K562 (cell line): ENCODE measurements at regions not wholly inside any gene's neighbourhood (a gene's known extent, or its start where the extent isn't known, plus 50 kb on each side); places are given as distances from the start of the nearest gene placed in this dataset.

Experiments
- ATAC-seq: fragments of 200-7000 bp; cut with Tn5 transposase; 3 replicates; pipeline ENCODE4 v1.9.1; 2020; ENCODE audit warnings: moderate library complexity
- BruUV-seq: library from RNA; stranded (reverse); fragments of 400-500 nt; replicated peaks from 2 replicates; lab custom pipeline; 2021; lab: Mats Ljungman, UMichigan
- CTCF ChIA-PET: fragments of 300-600 bp; formaldehyde crosslinking; extraction: SDS; loops from one replicate; lab custom pipeline; 2021; ENCODE audit warnings: low intra/inter-chr PET ratio; lab: Yijun Ruan, JAX
- POLR2A ChIA-PET: fragments of 300-600, 350-650 bp; sonication (Branson Sonifier 250); formaldehyde crosslinking; extraction: SDS; loops from one replicate; lab custom pipeline; 2021; ENCODE audit warnings: antibody characterized with exemption, inconsistent platforms; lab: Yijun Ruan, JAX
- DNase-seq, 4 experiments: peaks; one replicate each; pipeline versions ENCODE4 v3.0.0 to v3.0.0-alpha.2; 2011 to 2018; ENCODE audit warnings: low spot score in 3 of 4, mixed read lengths in 3 of 4; ENCODE audit errors: extremely low read depth in 1 of 4
- FAIRE-seq: peaks from 2 replicates; lab custom pipeline; 2011; peaks lifted over from hg19 to GRCh38; lab: Jason Lieb, UNC
- H2AFZ ChIP-seq: 2 replicates; pipeline ENCODE4 v1.6.0; 2011; ENCODE audit warnings: low read depth, low read length, control low read depth, inconsistent platforms
- H3K27ac ChIP-seq: fragments of 200-600 bp; 3 replicates; pipeline ENCODE4 v1.8.0; 2011; ENCODE audit warnings: low read depth, mild to moderate bottlenecking, control low read depth, inconsistent platforms, low read length, moderate library complexity, mixed read lengths; ENCODE audit errors: extremely low read depth
- H3K27me3 ChIP-seq, 2 experiments: fragments of 300-600 bp in 1 of 2; 2 replicates in 1 of 2; 3 replicates in 1 of 2; pipeline versions ENCODE4 v1.6.0 to v1.8.0; 2011; ENCODE audit warnings: inconsistent platforms in 2 of 2, low read length in 2 of 2, mild to moderate bottlenecking in 1 of 2, mixed read lengths in 1 of 2, moderate library complexity in 1 of 2; ENCODE audit not compliant: control insufficient read depth in 2 of 2, insufficient read depth in 2 of 2
- H3K36me3 ChIP-seq: fragments of 300-600 bp; 3 replicates; pipeline ENCODE4 v1.8.0; 2011; ENCODE audit warnings: mild to moderate bottlenecking, low read length, inconsistent platforms; ENCODE audit not compliant: control insufficient read depth, insufficient read depth
- H3K4me1 ChIP-seq, 2 experiments: fragments of 200-600 bp in 1 of 2; replicated peaks in 1 of 2; 2 replicates in 1 of 2; 3 replicates in 1 of 2; pipeline versions ENCODE4 v1.5.1 to v1.8.0; 2011; ENCODE audit warnings: inconsistent platforms in 2 of 2, low read length in 2 of 2, mild to moderate bottlenecking in 1 of 2, mixed read lengths in 1 of 2, moderate library complexity in 1 of 2; ENCODE audit not compliant: control insufficient read depth in 2 of 2, insufficient read depth in 2 of 2
- H3K4me2 ChIP-seq: 2 replicates; pipeline ENCODE4 v1.6.1; 2011; ENCODE audit warnings: low read length, control low read depth, inconsistent platforms, mixed read lengths; ENCODE audit not compliant: insufficient read depth
- H3K4me3 ChIP-seq: fragments of 200-600 bp; sonication (generic), shearing (Covaris generic); 2 replicates; pipeline ENCODE4 v1.5.1; 2016; ENCODE audit warnings: control low read depth, inconsistent platforms
- H3K79me2 ChIP-seq: fragments of 200-600 bp; 3 replicates; pipeline ENCODE4 v1.8.0; 2011; ENCODE audit warnings: low read length, inconsistent platforms; ENCODE audit not compliant: control insufficient read depth, insufficient read depth
- H3K9ac ChIP-seq, 2 experiments: 2 replicates each; pipeline versions ENCODE4 v1.6.0 to v1.6.1; 2011; ENCODE audit warnings: low read depth in 2 of 2, low read length in 2 of 2, control low read depth in 1 of 2, inconsistent platforms in 1 of 2, mild to moderate bottlenecking in 1 of 2, mixed read lengths in 1 of 2; ENCODE audit not compliant: insufficient read depth in 1 of 2
- H3K9me1 ChIP-seq: one replicate; pipeline ENCODE4 v1.6.0; 2011; ENCODE audit warnings: inconsistent platforms, mild to moderate bottlenecking, low read length, moderate library complexity; ENCODE audit not compliant: control insufficient read depth, insufficient read depth
- H3K9me3 ChIP-seq: replicated peaks from 2 replicates; pipeline ENCODE4 v1.5.1; 2011; ENCODE audit warnings: low read depth, low read length, inconsistent platforms; ENCODE audit not compliant: control insufficient read depth, insufficient read depth
- H4K20me1 ChIP-seq: replicated peaks from 2 replicates; pipeline ENCODE4 v1.6.1; 2011; ENCODE audit warnings: low read length, inconsistent platforms, mixed read lengths; ENCODE audit not compliant: control insufficient read depth, insufficient read depth
- AFF1 ChIP-seq, 2 experiments: fragments of 450-650 bp; IDR thresholded peaks; 2 replicates each; pipeline ENCODE4 v1.6.1; 2018; ENCODE audit warnings: mild to moderate bottlenecking in 2 of 2, low read depth in 1 of 2; ENCODE audit not compliant: partially characterized antibody in 2 of 2
- BRF2 ChIP-seq: IDR thresholded peaks from 3 replicates; pipeline ENCODE4 v1.6.1; 2011; ENCODE audit warnings: borderline replicate concordance, mild to moderate bottlenecking; ENCODE audit not compliant: insufficient read length, insufficient read depth
- CBX1 ChIP-seq: sonication (generic); IDR thresholded peaks from 2 replicates; pipeline ENCODE4 v1.6.1; 2016; ENCODE audit warnings: antibody characterized with exemption, low read depth, mild to moderate bottlenecking
- CREB1 ChIP-seq, 2 experiments: sonication (generic) in 1 of 2; formaldehyde crosslinking in 1 of 2; IDR thresholded peaks; 2 replicates each; pipeline versions ENCODE4 v1.6.1 to v1.8.0; 2012 to 2022; ENCODE audit warnings: inconsistent platforms in 1 of 2, mild to moderate bottlenecking in 1 of 2, missing genetic modification reagents in 1 of 2, moderate library complexity in 1 of 2
- E2F5 ChIP-seq: sonication (generic); formaldehyde crosslinking; IDR thresholded peaks from 2 replicates; pipeline ENCODE4 v1.8.0; 2022; ENCODE audit warnings: mild to moderate bottlenecking, missing genetic modification reagents
- ELK1 ChIP-seq: sonication (generic); formaldehyde crosslinking; IDR thresholded peaks from 2 replicates; pipeline ENCODE4 v1.8.1; 2022; ENCODE audit warnings: missing genetic modification reagents
- FIP1L1 ChIP-seq: fragments of 200-400 bp; formaldehyde crosslinking; IDR thresholded peaks from 2 replicates; pipeline ENCODE4 v1.6.1; 2018; ENCODE audit warnings: mild to moderate bottlenecking, low read depth, low read length; ENCODE audit not compliant: poor library complexity, severe bottlenecking
- KAT7 ChIP-seq: sonication (generic); formaldehyde crosslinking; IDR thresholded peaks from 2 replicates; pipeline ENCODE4 v1.8.0; 2022; ENCODE audit warnings: missing genetic modification reagents, mild to moderate bottlenecking, borderline replicate concordance
- MAFK ChIP-seq: IDR thresholded peaks from 2 replicates; pipeline ENCODE4 v1.6.1; 2011; ENCODE audit warnings: low read length, improper control_type of control experiment
- MED1 ChIP-seq: sonication (generic); formaldehyde crosslinking; IDR thresholded peaks from 2 replicates; pipeline ENCODE4 v1.8.1; 2023; ENCODE audit warnings: missing genetic modification reagents, borderline replicate concordance
- OTX1 ChIP-seq: fragments of 450-650 bp; formaldehyde crosslinking; IDR thresholded peaks from 2 replicates; pipeline ENCODE4 v1.4.0; 2022; ENCODE audit warnings: mild to moderate bottlenecking
- SAFB2 ChIP-seq: fragments of 200-400 bp; formaldehyde crosslinking; IDR thresholded peaks from 2 replicates; pipeline ENCODE4 v1.6.1; 2018; ENCODE audit warnings: borderline replicate concordance, low read length, low read depth, moderate library complexity; ENCODE audit not compliant: severe bottlenecking
- SMARCA4 ChIP-seq: fragments of 450-650 bp; IDR thresholded peaks from 2 replicates; pipeline ENCODE4 v1.6.1; 2016
- TOE1 ChIP-seq, 2 experiments: fragments of 450-650 bp in 1 of 2; sonication (generic) in 1 of 2; formaldehyde crosslinking in 1 of 2; IDR thresholded peaks; 2 replicates each; pipeline versions ENCODE4 v1.7.1 to v1.8.0; 2016 to 2022; ENCODE audit warnings: borderline replicate concordance in 2 of 2, mild to moderate bottlenecking in 2 of 2, antibody characterized with exemption in 1 of 2, inconsistent platforms in 1 of 2, low read depth in 1 of 2, missing genetic modification reagents in 1 of 2, moderate library complexity in 1 of 2
- ZNF586 ChIP-seq: fragments of 450-650 bp; formaldehyde crosslinking; conservative IDR thresholded peaks from 2 replicates; pipeline ENCODE4 v1.4.0; 2020; ENCODE audit warnings: mild to moderate bottlenecking, moderate library complexity
- ZNF77 ChIP-seq: fragments of 250-450 bp; sonication (Bioruptor Pico); IDR thresholded peaks from 2 replicates; pipeline ENCODE4 v1.5.0; 2020
- WGBS: fragments of 100-300 bp; shearing (Covaris generic); methylation state at CpG from one replicate; pipeline ENCODE4 v1.1.6; 2016; ENCODE audit warnings: low coverage, mixed read lengths; ENCODE audit not compliant: insufficient coverage; ENCODE audit errors: missing lambda C conversion rate; 5-methylcytosine and 5-hydroxymethylcytosine counted together
- in situ Hi-C: fragments of 300-500 bp; cut with MboI; formaldehyde crosslinking; loops from 4 replicates; pipeline ENCODE4 v1.15.0; 2018; ENCODE audit warnings: inconsistent platforms, mixed read lengths
- intact Hi-C: fragments of 100-400 bp; cut with micrococcal nuclease; formaldehyde crosslinking; loops from 2 replicates; pipeline ENCODE4 v1.14.2; 2022

GRCh38 chr1:76724816-76725215, 142.5 kb upstream of the ST6GALNAC5 start:
- no peak for ATAC-seq
- H3K4me1 ChIP-seq, result no peaks in the 10 kb centered on the region
- ChIA-PET POLR2A (no interaction called here), CTCF (no interaction called here)
- H3K4me3 ChIP-seq, result no peak overlapping the region
- 0% methylated on average over 3 of the region's 3 CpGs for WGBS
- H3K9me3 ChIP-seq, result no peaks in the 10 kb centered on the region
- no peak overlapping the region for H3K4me2 ChIP-seq
- no TSS peak for BruUV-seq
- H2AFZ ChIP-seq, result no peak overlapping the region
- intact Hi-C loops (no loop called here), in situ Hi-C loops (no loop called here)
- H3K36me3 ChIP-seq, result no peaks in the 10 kb centered on the region
- H3K9me1 ChIP-seq, result no peaks in the 10 kb centered on the region
- H3K27me3 ChIP-seq, result no peaks in the 10 kb centered on the region
- DNase-seq, result no peak
- no peak overlapping the region for H3K27ac ChIP-seq
- no peak overlapping the region for H3K9ac ChIP-seq
- no peak for FAIRE-seq
- H4K20me1 ChIP-seq, result no peaks in the 10 kb centered on the region
- H3K79me2 ChIP-seq, result no peaks in the 10 kb centered on the region
- TF ChIP-seq TOE1 (IDR thresholded peaks at IDR 0.05; ENCODE audit: borderline replicate concordance) (no peak), TOE1 (CRISPR knock-in tag; IDR thresholded peaks at IDR 0.05; ENCODE audit: borderline replicate concordance, low read depth) (no peak), CREB1 (IDR thresholded peaks at IDR 0.05) (no peak), CREB1 (CRISPR knock-in tag; IDR thresholded peaks at IDR 0.05) (no peak), CBX1 (no peak), ZNF586 (CRISPR knock-in tag) (no peak), SAFB2 (no peak), FIP1L1 (no peak), MED1 (CRISPR knock-in tag) (no peak), AFF1 (IDR thresholded peaks at IDR 0.05; ENCODE audit: low read depth in 1 of 2, partially characterized antibody in 2 of 2) (no peak), KAT7 (CRISPR knock-in tag) (no peak), ELK1 (no peak), E2F5 (CRISPR knock-in tag) (no peak), MAFK (no peak), OTX1 (CRISPR knock-in tag) (no peak), SMARCA4 (no peak), ZNF77 (CRISPR knock-in tag) (no peak), BRF2 (no peak)
